ENCODE measurements at regions not wholly inside any gene's neighbourhood (a gene's known extent, or its start where the extent isn't known, plus 50 kb on each side); places are given as distances from the start of the nearest gene placed in this dataset.
A peak's percentile ranks its signal among the peaks of the same experiment; 100 is the strongest.

DNA sequence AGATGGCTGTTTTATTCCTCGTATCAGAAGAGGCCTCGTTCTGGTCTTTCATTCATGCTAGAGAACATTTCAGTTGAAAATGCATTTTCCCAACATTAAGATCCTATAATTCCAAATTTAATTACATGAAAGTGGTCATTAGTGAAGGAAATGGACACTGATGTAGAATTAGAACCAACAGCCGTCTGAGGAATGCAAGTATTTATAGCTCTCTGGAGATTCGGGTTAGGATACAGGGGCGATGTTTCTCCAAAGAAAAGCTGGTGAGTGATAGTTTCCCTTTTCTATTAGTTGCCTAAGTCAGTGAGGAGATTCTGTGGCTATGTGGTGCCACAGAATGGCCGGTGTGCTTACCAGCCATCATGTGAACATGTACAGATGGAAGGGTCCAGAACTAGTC is 109.0 kb upstream of the IL12A start:
- ATAC-seq: peak; percentile 21
- no peak for TF ChIP-seq ZNF70 (CRISPR knock-in tag; IDR thresholded peaks at IDR 0.05)
- TF ChIP-seq ZC3H10 (CRISPR knock-in tag; IDR thresholded peaks at IDR 0.05): peak; percentile 48; the same call in 1 of the 2 replicates
- peak; percentile 35; the same call in 1 of the 2 replicates for TF ChIP-seq ZNF8 (CRISPR knock-in tag; IDR thresholded peaks at IDR 0.05)
- no peak for TF ChIP-seq RARB (CRISPR knock-in tag; IDR thresholded peaks at IDR 0.05)
- TF ChIP-seq CSDC2 (CRISPR knock-in tag; IDR thresholded peaks at IDR 0.05): no peak
- TF ChIP-seq ESRRG (CRISPR knock-in tag; IDR thresholded peaks at IDR 0.05): peak; percentile 86; the same call in 1 of the 2 replicates
- TF ChIP-seq ZFP30 (CRISPR knock-in tag; IDR thresholded peaks at IDR 0.05): no peak
- peak; percentile 47; the same call in 1 of the 2 replicates for TF ChIP-seq GLIS3 (CRISPR knock-in tag; IDR thresholded peaks at IDR 0.05)
- TF ChIP-seq SNAI2 (CRISPR knock-in tag; IDR thresholded peaks at IDR 0.05): peak; percentile 79; the same call in 1 of the 2 replicates
- TF ChIP-seq ZFP3 (CRISPR knock-in tag; IDR thresholded peaks at IDR 0.05): no peak
- TF ChIP-seq ISL1 (CRISPR knock-in tag; IDR thresholded peaks at IDR 0.05): peak; percentile 98
- TF ChIP-seq, protein P1, sequence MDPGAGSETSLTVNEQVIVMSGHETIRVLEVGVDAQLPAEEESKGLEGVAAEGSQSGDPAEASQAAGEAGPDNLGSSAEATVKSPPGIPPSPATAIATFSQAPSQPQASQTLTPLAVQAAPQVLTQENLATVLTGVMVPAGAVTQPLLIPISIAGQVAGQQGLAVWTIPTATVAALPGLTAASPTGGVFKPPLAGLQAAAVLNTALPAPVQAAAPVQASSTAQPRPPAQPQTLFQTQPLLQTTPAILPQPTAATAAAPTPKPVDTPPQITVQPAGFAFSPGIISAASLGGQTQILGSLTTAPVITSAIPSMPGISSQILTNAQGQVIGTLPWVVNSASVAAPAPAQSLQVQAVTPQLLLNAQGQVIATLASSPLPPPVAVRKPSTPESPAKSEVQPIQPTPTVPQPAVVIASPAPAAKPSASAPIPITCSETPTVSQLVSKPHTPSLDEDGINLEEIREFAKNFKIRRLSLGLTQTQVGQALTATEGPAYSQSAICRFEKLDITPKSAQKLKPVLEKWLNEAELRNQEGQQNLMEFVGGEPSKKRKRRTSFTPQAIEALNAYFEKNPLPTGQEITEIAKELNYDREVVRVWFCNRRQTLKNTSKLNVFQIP (CRISPR knock-in tag; IDR thresholded peaks at IDR 0.05; ENCODE audit: borderline replicate concordance, low read depth): no peak
- no peak for TF ChIP-seq ARNTL (CRISPR knock-in tag; IDR thresholded peaks at IDR 0.05; ENCODE audit: borderline replicate concordance, low read depth)
- no peak for TF ChIP-seq TOX (CRISPR knock-in tag; IDR thresholded peaks at IDR 0.05; ENCODE audit: borderline replicate concordance)
- peak; percentile 39; the same call in 1 of the 2 replicates for TF ChIP-seq ZNF565 (CRISPR knock-in tag; conservative IDR thresholded peaks at IDR 0.05; ENCODE audit: low read depth)
- TF ChIP-seq TCF4 (CRISPR knock-in tag; IDR thresholded peaks at IDR 0.05; ENCODE audit: borderline replicate concordance): peak; percentile 65; the same call in 1 of the 2 replicates
- peak; percentile 55; the same call in 1 of the 2 replicates for TF ChIP-seq PATZ1 (CRISPR knock-in tag; IDR thresholded peaks at IDR 0.05; ENCODE audit: borderline replicate concordance)
- no peak for TF ChIP-seq BACH2 (CRISPR knock-in tag; IDR thresholded peaks at IDR 0.05; ENCODE audit: borderline replicate concordance)
- TF ChIP-seq OSR1 (CRISPR knock-in tag; IDR thresholded peaks at IDR 0.05): no peak
- TF ChIP-seq TSHZ2 (CRISPR knock-in tag; IDR thresholded peaks at IDR 0.05): peak; percentile 80
- peak; percentile 87; the same call in 1 of the 2 replicates for TF ChIP-seq CSRNP3 (CRISPR knock-in tag; IDR thresholded peaks at IDR 0.05)
- TF ChIP-seq PPARA (CRISPR knock-in tag; IDR thresholded peaks at IDR 0.05; ENCODE audit: borderline replicate concordance): no peak

- TF ChIP-seq ZNF8 (CRISPR knock-in tag; IDR thresholded peaks at IDR 0.05) (no peak), RARB (CRISPR knock-in tag; IDR thresholded peaks at IDR 0.05) (no peak), ZFP30 (CRISPR knock-in tag; IDR thresholded peaks at IDR 0.05) (no peak), ESRRG (CRISPR knock-in tag; IDR thresholded peaks at IDR 0.05) (no peak), CSDC2 (CRISPR knock-in tag; IDR thresholded peaks at IDR 0.05) (no peak), SNAI2 (CRISPR knock-in tag; IDR thresholded peaks at IDR 0.05) (no peak), TCF4 (CRISPR knock-in tag; IDR thresholded peaks at IDR 0.05; ENCODE audit: borderline replicate concordance) (no peak), CSRNP3 (CRISPR knock-in tag; IDR thresholded peaks at IDR 0.05) (no peak)
- ATAC-seq: no peak
These were observed 107.4 kb upstream of the IL12A start for GRCh38 chr3:159881208-159881607.

Measured in SK-N-SH treated with all-trans-retinoic acid at 6 μM for 48 hours (cell line).